ENCODE measurements at regions not wholly inside any gene's neighbourhood (a gene's known extent, or its start where the extent isn't known, plus 50 kb on each side); places are given as distances from the start of the nearest gene placed in this dataset.
A peak's percentile ranks its signal among the peaks of the same experiment; 100 is the strongest.
"Not testable (repeated sequence)": the region's sequence is repeated elsewhere in the genome, so short reads cannot be mapped to it uniquely, and the experiment has no call there.

DNA sequence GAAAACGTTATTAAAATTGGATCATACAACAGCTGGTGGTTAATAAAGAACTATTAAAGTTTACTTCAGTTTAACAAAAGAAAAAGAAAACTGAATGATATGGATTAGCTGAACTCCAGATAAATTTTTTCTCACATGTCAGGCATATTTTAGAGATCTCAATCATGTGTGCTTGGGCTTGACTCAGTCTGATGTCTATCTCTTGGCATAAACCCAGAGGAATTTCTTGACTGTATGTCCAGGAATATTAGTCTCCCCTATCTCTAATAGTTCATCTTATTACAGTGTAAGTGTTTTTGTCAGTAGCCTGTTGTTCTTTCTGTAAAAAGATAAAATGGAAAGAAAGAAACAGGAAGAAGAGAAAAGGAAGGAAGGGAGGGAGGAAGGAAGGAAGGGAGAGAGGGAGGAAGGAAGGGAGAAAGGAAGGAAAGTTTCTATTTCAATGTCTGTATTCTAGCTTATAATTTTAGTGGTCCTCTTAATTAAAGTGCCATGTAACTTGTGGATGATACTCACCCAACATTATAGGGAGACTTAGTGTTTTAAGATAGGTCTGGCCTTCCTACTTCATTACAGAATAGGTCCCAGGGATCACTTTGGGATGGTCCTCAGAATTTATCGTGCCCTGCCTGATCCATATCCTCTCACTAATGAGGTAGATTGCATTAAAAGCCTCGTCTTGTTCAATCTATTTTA lies 99.7 kb upstream of the UGP2 start:
- no peak overlapping the region for H3K4me3 ChIP-seq (ENCODE audit: low read depth, low read length)
- TF ChIP-seq, protein P1, sequence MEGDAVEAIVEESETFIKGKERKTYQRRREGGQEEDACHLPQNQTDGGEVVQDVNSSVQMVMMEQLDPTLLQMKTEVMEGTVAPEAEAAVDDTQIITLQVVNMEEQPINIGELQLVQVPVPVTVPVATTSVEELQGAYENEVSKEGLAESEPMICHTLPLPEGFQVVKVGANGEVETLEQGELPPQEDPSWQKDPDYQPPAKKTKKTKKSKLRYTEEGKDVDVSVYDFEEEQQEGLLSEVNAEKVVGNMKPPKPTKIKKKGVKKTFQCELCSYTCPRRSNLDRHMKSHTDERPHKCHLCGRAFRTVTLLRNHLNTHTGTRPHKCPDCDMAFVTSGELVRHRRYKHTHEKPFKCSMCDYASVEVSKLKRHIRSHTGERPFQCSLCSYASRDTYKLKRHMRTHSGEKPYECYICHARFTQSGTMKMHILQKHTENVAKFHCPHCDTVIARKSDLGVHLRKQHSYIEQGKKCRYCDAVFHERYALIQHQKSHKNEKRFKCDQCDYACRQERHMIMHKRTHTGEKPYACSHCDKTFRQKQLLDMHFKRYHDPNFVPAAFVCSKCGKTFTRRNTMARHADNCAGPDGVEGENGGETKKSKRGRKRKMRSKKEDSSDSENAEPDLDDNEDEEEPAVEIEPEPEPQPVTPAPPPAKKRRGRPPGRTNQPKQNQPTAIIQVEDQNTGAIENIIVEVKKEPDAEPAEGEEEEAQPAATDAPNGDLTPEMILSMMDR (IDR thresholded peaks at IDR 0.05; ENCODE audit: insufficient read depth, low read length) = no peak
- peak; percentile 44 for DNase-seq (ENCODE audit: low read depth)

DNA sequence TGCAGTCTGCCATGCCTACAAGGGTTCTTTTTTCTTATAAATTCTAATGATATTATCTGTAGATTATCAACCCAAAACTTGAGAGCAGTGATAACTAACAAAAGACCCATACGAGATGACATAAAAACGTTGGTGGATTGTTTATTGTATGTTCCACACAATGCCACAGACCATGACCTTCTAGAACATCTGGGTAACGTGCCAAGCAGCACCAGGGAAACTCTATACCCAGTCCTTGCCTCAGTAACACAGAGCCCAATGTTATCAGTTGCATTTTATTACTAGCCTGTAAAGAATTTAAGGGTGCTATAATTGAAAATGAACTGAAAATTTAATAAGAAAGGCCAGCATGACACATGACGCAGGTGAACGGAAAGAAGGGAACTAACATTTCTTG lies 99.1 kb upstream of the UGP2 start:
- TF ChIP-seq, protein P1 (IDR thresholded peaks at IDR 0.05; ENCODE audit: insufficient read depth, low read length) = no peak
- no peak for DNase-seq (ENCODE audit: low read depth)

DNA sequence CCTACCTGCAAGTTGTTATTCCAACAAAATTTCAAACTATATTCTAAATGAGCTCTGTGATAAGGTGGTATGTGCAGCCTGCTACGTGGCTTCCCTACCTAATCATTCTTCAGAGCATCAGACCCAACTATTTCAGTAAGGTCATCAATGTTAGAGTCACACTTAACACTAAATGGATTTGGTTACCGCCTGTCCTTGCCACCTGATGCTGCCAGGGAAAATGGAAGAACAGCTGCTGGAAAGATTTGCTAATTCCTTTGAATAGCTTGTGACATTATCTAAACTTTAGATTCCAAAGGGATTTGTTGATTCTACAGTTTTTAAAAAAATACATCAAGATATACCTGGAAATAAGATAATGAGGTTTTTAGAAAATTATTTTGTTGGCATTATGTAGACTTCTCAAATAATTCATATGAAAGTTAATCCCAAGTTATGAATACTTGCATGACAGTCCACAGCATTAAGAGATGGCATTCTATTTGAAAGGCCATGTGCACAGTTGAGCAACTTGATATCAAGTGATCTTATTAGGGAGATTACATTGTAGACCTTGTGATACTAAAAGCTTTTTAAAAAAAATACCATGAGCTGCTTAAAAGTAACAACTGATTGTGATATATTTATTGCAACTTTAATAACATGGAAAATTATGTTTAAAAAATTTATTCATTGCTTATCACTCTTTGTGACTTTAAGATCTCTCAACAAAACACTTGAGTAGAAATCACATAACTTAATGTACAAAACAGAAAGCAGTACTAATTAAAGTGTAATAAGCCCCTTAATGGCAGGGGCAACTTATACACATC lies 98.3 kb upstream of the UGP2 start:
- TF ChIP-seq, protein P1 (IDR thresholded peaks at IDR 0.05; ENCODE audit: insufficient read depth, low read length) = no peak
- DNase-seq (ENCODE audit: low read depth) = no peak

More for the DNA sequence above, 99.1 kb upstream of the UGP2 start:
- no peak overlapping the region for H3K4me3 ChIP-seq (ENCODE audit: low read depth, low read length)

DNA sequence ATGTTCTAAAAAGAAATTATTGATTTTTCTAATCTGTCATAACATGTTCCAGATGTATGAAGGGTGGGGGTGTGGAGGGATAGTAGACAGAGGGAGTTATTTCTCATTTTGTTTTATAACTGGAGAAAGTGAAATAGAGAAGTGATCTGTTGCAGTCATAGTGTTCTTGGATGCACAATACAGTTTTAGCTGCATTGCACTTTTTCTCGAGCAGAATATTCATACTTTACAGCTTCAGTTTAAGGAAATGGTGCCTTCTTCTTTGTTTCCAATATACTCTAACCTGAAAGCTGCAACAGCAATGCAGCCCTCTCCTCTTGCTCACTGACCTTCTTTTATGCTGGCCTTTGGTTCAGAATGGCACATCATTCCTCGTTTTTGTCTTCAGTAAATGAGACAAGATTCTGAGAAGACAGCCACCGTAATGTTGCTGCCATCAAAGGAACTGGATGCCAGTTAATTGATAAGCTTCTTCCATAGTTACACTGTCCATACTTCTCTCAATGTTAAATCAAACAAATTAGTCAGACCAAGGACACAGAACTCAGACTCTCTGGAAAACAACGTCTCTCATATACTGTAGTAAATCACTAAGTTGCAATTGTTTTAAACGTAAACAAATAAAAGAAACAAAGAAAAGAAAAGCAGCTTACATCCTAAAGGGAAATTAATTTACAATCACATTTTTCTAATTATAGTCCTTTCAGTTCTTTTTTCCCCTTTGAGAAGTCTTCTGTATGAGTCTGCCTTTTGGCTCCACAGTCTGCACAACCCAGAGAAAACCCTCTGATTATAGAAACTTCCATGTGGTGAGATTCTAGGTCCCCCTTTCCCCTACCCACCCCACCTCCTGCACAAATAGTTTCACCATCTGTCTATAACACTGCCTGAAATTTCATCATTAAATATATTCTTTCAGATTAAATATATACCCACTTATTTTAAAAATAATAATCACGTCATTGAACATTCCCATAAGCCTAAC lies 97.4 kb upstream of the UGP2 start:
- TF ChIP-seq, protein P1 (IDR thresholded peaks at IDR 0.05; ENCODE audit: insufficient read depth, low read length) = no peak
- no peak overlapping the region for H3K4me3 ChIP-seq (ENCODE audit: low read depth, low read length)
- no peak for DNase-seq (ENCODE audit: low read depth)

More for the DNA sequence above, 98.3 kb upstream of the UGP2 start:
- H3K4me3 ChIP-seq (ENCODE audit: low read depth, low read length) = no peak overlapping the region

DNA sequence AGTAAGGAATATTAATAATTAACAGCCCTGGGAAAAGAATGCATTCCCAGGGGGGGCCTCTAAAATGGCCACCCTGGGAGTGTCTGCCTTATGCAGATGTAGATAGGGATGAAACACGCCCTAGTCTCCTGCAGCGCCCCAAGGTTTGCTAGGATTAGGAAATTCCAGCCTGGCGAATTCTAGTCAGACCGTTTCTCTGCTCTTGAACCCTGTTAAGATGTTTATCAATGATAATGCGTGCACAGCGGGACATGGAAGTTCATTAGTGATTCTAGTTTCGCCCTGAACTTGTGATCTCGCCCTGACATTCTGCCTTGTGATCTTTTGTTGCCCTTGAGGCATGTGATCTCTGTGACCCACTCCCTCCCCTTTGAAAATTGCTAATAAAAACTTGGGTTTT lies 95.1 kb upstream of the UGP2 start:
- not testable (repeated sequence) for DNase-seq (ENCODE audit: low read depth); H3K4me3 ChIP-seq (ENCODE audit: low read depth, low read length)

DNA sequence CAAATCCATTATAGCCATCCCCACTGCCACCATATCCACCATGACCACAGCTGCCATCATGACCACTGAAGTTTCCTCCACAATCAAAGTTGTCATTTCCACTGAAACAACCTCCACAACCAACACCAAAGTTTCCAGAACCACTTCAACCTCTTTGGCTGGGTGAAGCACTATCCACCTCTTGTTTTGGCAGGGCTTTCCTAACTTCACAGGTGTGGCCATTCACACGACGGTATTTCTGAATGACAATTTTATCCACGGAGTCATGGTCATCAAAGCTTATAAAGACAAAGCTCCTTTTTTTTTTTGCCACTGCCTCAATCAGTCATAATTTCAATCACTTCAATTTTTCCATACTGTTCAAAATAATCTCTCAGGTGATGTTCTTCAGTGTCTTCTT lies 89.8 kb upstream of the UGP2 start:
- TF ChIP-seq, protein P1 (IDR thresholded peaks at IDR 0.05; ENCODE audit: insufficient read depth, low read length) = no peak
- no peak for DNase-seq (ENCODE audit: low read depth)
- no peak overlapping the region for H3K4me3 ChIP-seq (ENCODE audit: low read depth, low read length)
